HG02610 (cell line): ENCODE measurements at regions not wholly inside any gene's neighbourhood (a gene's known extent, or its start where the extent isn't known, plus 50 kb on each side); places are given as distances from the start of the nearest gene placed in this dataset.
"Not testable (repeated sequence)": the region's sequence is repeated elsewhere in the genome, so short reads cannot be mapped to it uniquely, and the experiment has no call there.

Experiments used
- ATAC-seq: cut with Tn5 transposase; IDR thresholded peaks from one replicate; pipeline ENCODE4 v1.9.1; 2021; ENCODE audit warnings: mild to moderate bottlenecking, moderate library complexity; ENCODE audit not compliant: unreplicated experiment

DNA sequence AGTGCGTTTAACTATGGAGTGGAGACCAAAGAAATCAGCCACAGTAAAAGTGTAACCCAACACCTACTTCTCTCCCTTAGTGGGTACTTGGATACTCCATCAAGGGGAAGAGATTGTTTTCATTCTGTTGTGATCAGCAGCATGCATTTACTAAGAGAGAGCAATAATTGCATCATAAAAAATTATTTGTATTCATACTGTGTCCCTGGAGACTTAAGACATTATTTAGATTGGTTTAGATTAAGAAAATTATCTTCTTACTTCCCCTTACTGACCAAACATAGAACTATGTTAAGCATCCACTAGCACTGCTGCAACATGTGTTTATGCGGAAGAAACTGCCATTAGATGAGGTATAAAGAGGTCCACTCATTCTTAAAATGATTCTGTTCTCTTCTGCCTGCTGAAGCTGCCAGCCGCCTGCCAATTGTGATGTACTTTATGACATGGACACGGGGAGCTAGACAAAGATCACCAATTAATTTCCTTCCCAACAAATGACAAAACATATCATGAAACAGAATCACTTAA lies 738.5 kb downstream of the DIAPH3 start:
- no peak for ATAC-seq

DNA sequence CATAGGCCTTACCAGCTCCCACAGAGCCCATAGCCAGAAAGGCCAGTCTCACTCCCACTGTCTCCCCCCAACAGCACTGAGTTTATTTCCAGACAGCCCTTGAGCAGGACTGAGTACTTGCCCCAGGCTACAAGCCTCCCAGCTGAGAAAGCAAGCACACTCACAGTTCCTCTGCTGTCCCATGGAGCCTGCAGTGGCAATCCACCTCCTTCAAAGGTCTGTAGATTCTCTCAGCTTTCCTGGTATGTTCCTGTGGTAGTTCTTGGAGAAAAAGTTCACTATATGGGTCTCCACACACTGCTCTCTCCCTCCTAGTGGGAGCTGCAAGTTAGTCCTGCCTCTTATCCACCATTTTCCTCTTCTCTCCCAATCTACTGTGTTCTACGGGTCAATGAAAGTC lies 728.7 kb downstream of the DIAPH3 start:
- ATAC-seq = no peak

DNA sequence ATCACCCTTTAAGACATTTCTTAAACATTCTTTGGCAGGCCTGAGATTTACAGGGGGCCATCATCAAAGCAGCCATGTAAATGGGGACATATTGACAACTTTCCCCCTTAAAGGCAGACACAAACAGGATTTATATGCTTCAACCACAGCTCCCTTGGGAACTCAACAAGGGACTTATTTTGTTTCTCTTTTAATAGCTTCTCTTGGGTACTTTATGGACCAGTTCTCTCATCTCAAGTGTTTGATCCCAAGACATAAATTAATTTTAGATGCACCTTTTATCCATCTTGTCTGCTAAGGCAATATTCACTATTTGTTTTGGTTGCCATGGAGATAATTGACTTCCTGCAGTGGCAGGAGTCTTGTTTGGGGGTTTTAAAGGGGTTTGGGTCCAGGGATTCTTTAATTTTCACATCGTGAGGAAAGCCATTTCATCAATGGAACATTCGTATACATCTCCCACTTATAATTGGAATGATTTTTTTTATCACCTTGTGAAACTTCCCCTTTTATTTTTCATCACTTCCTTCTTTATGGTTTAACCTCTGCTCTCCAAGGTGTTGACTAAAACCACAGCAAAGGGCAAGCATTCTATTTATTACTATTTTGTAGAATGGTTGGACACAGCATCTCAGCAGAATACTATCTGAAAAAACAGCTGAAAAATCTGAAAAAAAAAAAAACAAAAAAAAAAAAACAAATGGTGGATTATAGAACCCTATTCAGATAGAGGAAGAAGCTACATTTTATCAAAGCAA lies 726.0 kb downstream of the DIAPH3 start:
- ATAC-seq = no peak

GRCh38 chr13:59439776-59440428 lies 723.8 kb downstream of the DIAPH3 start:
- no peak for ATAC-seq

GRCh38 chr13:59441068-59441467 lies 722.7 kb downstream of the DIAPH3 start:
- ATAC-seq = not testable (repeated sequence)

DNA sequence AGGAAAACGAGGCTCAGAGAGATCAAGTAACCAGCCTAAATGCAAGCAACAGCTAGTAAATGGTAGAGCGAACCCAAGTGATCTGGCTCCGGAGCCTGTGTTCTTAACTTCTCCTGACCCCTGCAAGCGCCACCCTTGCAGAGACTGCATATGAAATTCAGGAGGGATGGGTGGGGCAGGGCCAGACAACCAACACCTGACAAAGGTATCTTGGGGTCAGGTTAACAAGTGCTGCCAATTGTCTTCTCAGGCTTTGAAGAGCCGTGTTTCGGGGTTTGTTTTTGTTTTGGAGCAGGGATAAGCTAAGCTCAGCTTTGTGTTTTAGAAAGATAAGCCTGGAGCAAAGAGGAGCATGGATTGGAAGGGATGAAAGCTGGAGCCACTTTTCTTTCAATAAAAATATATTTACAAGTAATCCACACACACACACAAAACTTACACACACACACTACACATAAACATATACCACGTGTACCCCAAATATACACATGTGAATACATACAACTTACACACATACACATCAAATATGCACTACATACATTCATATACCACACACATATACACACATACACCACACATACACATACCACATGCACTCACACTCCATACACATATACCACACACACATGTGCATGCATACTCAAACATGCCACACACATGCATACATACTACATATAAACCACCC lies 722.0 kb downstream of the DIAPH3 start:
- ATAC-seq = no peak

GRCh38 chr13:59442461-59442860 lies 721.3 kb downstream of the DIAPH3 start:
- ATAC-seq = no peak

GRCh38 chr13:59442944-59443486 lies 720.7 kb downstream of the DIAPH3 start:
- no peak for ATAC-seq

DNA sequence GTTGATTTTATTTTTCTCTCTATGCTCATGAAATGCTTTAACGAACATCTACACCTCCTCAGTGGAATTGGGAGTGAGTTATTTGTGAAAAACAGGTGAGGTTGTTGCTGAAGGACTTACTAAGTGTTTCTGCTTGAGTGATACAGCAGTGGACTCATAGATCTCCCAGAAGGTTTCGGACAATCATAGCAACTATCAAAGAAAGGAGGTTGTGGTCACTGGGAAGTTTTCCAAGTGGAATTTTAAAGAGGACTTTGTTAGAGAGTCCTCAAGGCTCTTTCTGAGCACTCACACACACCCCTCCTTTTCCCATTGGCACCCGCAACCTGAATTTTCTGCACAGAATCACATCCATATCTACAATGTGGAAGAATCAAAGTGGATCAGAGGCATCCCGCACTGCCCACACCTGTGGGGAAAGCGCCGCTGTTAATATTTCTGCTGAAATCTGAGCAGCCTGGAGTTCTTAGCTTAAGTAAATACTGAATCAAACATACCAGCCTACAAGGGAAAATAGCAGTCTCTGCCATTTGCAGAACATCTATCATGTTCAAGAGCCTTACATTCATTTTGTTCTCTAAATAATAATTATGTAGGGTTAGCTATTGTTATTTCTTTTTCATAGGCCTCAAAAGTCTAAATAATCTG lies 719.4 kb downstream of the DIAPH3 start:
- ATAC-seq = no peak

GRCh38 chr13:59445812-59446211 lies 717.9 kb downstream of the DIAPH3 start:
- ATAC-seq = no peak

GRCh38 chr13:59446391-59446790 lies 717.3 kb downstream of the DIAPH3 start:
- ATAC-seq = no peak

DNA sequence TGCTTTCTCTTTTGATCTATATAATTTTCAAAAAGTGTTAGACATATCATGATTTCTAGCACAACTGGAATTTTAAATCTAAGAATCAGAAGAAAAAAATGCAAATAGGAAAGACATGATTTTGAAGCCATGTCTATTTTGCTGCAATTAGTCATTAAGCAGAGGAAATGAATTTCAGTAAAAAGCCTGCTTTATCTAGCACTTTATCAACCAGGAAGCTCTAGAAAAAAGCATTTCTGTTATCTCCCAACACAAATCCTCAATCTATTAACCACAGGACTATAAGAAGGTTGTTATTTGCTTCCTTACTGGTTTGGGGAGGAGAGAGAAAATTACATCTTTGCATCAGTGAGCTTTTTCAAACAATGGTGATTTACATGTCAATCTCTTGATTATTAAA lies 716.7 kb downstream of the DIAPH3 start:
- no peak for ATAC-seq

- ATAC-seq = no peak
These were observed 715.7 kb downstream of the DIAPH3 start for GRCh38 chr13:59447846-59448620.

DNA sequence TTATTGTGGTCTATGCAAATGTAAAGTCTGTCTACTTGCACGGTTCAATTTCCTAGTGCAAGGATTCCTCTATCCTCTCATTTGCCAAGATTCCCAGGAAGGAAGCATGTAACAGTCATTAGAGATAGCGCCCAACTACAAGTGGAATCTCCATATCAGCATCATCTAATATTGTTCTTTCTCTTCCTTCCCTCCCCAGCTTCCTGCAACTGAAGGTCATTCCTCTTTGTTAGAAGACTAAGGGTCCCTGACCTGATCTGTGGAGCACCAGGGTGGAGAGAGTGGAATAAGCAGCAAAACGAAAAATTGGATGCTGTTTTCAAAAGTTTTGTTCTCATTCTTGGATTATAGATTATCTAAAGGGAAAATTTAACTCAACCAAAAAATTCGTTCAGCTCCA lies 714.0 kb downstream of the DIAPH3 start:
- ATAC-seq = no peak

GRCh38 chr13:59450229-59450628 lies 713.5 kb downstream of the DIAPH3 start:
- no peak for ATAC-seq

DNA sequence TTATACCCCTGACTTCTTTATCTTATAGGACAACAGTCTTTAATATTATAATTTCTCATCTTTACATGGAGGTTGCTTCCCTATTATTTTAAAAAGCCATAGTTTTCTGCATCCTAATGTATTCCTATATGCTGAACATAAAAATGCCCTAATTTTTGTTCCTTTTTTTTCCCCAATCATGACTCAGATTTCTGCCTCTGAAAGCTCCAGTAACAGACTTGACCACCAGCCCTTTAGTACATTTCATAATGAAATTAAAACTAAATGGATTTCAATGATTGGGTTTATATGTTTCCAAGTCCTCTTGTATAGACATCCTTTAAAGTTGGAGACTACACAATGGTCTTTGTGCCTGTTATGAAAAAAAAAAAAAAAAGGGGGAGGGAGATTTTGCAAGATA lies 712.5 kb downstream of the DIAPH3 start:
- no peak for ATAC-seq

- no peak for ATAC-seq
These were observed 711.4 kb downstream of the DIAPH3 start for GRCh38 chr13:59452189-59452890.

DNA sequence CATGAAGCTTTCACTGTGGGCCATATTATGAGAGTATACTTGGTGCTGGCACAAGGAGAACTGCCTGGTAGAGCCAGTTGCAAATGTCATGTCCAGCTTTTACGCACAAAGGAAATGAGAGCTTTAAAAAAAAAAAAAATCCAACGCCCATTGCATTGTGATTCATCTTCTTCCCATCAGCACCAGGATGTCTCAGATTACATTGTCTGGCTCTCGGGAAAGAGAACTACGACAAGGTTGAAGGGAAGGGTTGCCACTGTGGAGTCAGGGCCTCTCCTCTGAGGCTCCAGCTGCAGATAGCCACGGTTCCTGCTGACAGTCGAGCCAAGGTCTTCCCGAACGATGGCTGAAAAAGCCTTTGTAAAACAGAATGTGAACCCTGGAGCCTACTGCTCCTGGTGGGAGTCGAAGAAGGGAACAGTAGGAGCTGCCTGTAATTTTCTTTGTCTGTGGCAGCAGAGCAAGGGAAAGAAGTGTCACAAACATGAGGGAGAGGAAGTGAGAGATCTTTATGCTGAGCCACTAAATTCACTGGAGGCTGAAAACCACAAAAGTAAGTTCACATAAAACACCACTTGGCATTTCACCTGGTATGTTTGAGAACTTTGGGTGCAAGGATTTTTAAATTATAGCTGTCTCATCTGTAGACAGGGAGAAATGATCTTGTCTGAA lies 704.7 kb downstream of the DIAPH3 start:
- ATAC-seq = no peak

- no peak for ATAC-seq
These were observed 703.8 kb downstream of the DIAPH3 start for GRCh38 chr13:59459972-59460371.
